ENCODE measurements at regions not wholly inside any gene's neighbourhood (a gene's known extent, or its start where the extent isn't known, plus 50 kb on each side); places are given as distances from the start of the nearest gene placed in this dataset.
"Not testable (repeated sequence)": the region's sequence is repeated elsewhere in the genome, so short reads cannot be mapped to it uniquely, and the experiment has no call there.

DNA sequence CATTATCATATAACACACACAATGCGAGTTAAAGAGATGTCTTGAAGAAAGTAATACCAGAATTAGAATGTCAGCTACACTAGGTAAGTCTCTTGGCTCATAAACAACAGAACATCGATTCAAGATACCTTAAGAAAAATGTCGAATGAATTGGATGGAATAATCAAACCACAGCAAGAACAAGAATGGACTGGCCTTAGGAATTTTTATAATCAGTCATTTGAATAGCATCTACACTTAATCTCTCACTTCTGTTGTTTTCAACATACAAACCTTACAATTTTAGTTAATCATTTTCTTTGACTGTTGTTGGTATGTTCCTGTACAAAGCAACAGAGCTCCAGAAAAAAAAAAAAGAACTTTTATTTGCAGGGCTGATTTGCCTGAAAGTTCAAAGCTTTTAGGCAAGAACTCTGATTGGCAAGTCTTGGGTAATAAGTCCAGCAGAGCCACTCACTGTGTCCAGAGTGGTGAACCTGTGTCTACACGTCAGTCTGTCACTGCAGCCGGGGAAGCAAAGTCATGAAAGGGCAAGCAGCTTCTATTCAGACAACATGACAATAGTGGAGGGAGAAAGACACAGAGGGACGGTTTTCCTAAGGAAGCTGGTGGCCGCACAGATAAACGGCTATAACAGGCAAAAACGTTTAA lies 1026.1 kb upstream of the MIR17HG start:
- DNase-seq (ENCODE audit: low read depth in 2 of 2) = no peak

DNA sequence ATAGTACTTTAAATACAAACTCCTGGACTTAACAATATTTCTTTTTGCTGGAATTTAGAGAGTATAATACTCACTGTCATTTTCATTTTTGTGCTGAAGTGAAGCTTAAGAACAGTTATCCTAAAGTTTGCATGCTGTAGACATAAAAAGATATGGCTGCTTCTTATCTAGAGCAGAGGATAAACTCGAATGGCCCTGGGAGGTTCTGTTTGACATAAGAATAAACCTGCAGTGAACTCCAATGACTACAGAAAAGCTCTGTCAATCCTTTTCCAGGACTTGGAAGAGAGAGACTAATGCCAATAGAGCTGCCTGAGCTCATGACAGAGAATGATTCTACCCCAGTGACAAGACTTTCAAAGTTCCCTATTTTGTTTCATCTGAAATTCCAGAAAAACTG lies 1017.8 kb upstream of the MIR17HG start:
- no peak for DNase-seq (ENCODE audit: low read depth in 2 of 2)

DNA sequence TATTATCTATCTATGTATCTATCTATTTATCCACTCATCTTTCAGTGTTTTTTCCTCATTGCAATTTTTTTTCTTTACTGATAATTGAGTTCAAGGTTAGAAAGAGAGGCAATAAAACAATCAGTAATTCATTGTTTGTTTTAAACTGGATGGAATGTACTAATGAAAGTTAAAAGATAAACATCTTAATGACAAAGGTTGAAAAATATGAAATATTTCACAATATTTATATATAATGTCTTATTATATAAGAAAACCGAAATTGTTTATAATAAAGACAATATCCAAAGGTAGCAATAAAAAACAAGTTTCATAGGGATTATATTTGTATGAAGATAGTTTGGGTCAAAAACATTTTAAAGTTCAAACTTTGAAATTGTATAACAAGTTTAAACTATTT lies 1015.5 kb upstream of the MIR17HG start:
- no peak for DNase-seq (ENCODE audit: low read depth in 2 of 2)

DNA sequence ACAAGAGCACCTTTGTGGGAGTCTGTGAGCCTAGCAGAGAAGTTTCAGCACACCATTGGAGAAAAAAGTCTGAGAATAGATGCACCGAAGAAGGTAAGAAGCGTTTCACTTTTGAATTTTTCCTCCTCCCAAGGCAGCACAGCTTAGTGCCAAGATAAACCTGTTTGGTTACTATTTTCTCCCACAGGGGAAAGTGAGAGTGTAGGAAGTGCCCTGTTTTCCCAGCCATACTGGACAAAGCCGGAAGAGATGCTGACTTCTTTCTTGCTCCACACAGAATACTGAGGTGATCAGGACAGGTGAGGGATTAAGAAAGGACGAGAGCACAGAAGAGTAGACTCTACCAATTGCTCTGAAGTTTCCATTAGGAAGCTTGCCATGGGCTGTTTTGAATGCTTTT lies 1011.0 kb upstream of the MIR17HG start:
- no peak for DNase-seq (ENCODE audit: low read depth in 2 of 2)

DNA sequence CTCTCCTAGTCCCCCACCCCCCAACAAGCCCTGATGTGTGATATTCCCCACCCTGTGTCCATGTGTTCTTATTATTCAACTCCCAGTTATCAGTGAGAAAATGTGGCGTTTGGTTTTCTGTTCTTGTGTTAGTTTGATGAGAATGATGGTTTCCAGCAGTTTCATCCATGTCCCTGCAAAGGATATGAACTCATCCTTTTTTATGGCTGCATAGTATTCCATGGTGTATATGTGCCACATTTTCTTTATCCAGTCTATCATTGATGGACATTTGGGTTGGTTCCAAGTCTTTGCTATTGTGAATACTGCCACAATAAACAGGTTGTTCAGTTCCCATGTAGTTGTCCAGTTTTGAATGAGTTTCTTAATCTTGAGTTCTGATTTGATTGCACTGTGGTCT lies 1006.1 kb upstream of the MIR17HG start:
- DNase-seq (ENCODE audit: low read depth in 2 of 2) = not testable (repeated sequence)

DNA sequence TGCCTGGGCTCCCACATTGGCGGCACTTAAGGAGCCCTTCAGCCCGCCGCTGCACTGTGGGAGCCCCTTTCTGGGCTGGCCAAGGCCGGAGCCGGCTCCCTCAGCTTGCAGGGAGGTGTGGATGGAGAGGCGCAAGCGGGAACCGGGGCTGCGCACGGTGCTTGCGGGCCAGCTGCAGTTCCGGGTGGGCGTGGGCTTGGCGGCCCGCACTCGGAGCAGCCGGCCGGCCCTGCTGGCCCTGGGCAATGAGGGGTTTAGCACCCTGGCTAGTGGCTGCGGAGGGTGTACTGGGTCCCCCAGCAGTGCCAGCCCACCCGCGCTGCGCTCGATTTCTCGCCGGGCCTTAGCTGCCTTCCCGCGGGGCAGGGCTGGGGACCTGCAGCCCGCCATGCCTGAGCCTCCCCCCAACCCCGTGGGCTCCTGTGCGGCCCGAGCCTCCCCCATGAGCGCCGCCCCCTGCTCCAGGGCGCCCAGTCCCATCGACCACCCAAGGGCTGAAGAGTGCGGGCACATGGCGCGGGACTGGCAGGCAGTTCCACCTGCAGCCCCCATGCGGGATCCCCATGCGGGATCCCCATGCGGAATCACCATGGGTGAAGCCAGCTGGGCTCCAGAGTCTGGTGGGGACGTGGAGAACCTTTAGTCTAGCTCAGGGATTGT lies 998.9 kb upstream of the MIR17HG start:
- DNase-seq (ENCODE audit: low read depth in 2 of 2) = not testable (repeated sequence)

DNA sequence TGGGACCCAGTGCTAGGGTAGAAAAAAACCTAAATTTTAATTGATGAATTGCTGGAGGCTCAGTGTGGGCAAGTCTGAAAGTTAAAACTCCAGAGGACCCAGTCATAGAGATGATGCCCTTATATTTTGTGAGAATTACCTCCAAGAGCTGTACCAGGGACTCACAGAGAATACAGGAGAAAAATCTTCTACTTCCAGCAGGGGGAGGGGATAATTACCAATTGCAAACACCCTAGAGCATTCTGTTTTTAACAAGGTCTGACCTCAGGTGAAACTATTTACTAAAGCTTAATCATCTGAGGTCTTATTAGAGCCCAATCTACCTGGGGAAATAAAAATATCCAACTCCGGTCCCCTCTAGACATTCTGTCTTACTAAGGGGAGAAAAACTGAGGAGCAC lies 994.7 kb upstream of the MIR17HG start:
- DNase-seq (ENCODE audit: low read depth in 2 of 2) = no peak

DNA sequence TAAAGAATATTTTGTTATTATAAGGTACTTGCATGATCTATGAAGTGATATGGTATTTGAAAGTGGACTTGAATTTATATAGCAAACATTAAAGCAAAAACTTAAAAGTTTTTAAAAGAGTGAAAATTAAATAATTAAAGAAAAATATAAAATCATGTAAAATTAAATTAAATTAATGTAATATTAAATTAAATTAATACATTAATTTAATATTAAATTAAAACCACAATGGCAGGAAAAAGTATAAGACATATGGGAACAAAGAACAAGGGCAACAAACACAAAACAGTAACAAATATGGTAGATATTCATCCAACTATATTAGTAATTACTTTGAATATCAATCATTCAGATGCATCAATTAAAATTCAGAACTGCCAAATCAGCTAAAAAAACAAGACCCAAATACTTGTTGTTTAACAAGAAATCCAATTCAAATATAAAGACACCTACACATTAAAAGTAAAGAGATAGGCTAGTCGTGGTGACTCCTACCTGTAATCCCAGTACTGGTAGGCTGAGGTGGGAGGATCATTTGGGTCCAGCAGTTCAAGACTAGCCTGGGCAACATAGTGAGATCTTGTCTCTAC lies 992.2 kb upstream of the MIR17HG start:
- no peak for DNase-seq (ENCODE audit: low read depth in 2 of 2)

DNA sequence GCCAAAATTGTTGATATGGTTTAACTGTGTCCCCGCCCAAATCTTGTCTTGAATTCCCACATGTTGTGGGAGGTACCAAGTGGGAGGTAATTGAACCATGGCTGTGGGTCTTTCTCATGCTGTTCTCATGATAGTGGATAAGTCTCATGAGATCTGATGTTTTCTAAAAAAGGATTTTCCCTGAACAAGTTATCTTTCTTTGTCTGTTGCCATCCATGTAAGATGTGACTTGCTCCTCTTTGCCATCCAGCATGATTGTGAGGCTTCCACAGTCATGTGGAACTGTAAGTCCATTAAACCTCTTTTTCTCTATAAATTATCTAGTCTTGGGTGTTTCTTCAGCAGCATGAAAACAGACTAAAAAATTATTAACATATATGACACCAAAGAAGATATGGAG lies 986.7 kb upstream of the MIR17HG start:
- no peak for DNase-seq (ENCODE audit: low read depth in 2 of 2)

DNA sequence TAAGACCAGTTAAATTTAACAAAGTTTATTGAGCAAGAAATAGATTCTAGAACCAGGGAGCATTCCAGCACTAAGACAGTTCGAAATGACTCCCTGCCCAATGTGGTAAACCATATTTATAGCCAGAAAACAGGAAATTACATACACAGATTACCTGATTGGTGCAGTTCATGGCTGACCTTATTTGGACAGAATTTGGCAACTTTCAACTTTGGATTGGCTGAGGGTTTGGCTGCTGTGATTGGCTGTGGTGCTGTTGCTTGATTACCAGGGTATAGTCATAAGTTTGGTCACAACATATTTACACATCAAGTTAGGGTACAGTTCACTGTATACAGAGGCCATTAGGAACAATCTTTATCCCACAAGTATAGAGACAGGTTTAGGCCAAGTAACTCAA lies 984.8 kb upstream of the MIR17HG start:
- no peak for DNase-seq (ENCODE audit: low read depth in 2 of 2)

DNA sequence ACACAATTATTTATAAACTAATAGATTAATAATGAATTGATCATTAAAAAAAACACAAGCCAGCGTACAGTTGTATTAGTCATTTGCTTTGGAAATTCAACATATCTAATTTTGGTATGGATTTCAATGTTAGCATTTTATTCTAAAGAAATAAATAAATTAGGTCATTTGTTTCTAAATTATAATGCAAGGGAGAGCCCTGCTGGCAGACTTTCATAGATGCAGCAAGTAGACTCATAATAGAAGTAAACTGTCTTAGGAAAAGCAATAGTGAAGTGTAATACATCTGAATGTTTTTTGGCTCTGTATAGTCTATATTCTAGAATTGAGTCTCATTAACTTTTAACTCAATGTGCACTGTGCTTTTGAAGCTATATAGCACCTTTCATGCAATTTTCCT lies 982.4 kb upstream of the MIR17HG start:
- no peak for DNase-seq (ENCODE audit: low read depth in 2 of 2)

DNA sequence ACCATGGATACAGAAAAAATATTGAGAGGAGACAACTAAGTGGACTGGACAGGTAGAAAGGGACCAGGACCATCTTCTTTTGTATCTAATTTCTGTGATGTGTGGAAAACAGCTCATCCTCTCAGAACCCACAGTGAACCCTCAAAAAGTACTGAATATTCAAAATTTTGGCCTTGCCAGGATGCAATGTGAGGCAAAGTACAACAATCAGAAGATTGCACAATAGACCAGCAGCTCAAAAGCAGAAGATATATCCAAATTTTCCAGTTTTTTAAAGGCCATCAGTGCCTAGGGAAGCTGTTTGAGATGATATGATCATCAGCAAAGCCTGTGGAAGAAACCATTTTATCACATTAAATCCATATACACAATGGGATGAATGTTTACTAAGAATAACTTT lies 973.3 kb upstream of the MIR17HG start:
- DNase-seq (ENCODE audit: low read depth in 2 of 2) = no peak

DNA sequence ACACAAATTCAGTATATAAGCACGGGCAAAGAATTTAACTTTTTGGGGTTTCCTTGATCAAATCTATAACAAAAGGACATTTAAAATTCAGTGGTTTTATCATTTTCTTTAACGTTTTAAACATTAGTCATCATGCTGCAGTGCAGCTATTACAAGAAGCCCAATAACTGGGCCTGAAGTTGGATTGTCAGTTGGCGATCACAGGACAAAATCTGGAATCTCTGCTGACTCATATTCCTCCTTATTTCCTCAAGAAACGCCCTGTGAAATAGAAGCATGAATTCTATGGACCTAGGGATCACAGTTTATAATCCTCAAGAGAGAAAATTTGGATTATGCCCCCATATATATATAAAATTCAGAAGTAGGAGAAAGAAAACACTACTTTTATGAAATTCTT lies 971.6 kb upstream of the MIR17HG start:
- DNase-seq (ENCODE audit: low read depth in 2 of 2) = no peak

DNA sequence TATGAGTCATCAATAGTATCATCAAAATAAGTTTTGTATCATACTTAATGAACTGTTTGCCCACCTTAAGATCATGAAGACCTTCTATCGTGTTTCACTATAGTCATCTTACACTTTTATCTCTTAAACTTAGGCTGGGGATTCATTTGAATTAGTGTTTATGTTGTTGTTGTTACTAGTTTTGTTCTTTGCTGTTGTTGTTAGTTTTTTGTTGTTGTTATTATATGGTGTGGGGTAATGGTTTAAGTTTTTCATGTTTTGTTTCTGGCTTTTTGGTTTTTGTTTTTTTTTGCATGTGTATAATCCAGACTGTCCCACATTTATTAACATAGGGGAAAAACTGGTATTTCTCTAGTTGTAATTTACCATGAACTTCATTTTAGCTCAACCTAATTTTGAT lies 965.1 kb upstream of the MIR17HG start:
- DNase-seq (ENCODE audit: low read depth in 2 of 2) = no peak

DNA sequence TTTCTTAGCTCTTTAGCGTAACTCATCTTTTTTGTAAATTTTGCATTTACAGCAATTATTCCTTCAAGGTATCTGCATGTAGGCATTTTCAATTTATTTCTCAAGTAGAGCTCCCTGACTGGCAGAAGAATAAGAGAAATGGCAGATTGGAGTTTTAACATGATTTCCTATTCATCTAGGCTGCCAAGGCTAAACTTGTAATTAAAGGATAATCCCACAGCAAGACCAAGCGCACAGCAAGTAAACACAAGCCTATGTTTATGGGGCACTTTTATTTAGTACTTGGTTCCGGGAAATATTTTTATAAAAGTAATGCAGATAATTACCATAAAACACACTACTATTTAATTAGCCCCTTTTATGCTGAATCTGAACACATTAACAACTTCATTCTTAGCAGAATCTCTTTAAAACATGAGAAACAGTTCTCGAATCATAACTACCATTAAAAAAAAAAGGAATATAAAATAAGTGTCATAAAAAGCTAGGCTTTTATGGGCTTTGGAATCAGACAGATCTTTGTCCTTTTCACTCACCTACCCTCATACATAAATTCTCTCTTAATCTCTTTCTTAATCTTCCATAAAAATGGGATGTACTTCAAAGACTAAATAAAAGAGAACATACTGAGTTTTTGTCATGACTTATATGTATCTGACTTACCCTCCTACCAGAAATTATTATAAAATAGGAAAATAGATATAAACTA lies 961.6 kb upstream of the MIR17HG start:
- no peak for DNase-seq (ENCODE audit: low read depth in 2 of 2)

DNA sequence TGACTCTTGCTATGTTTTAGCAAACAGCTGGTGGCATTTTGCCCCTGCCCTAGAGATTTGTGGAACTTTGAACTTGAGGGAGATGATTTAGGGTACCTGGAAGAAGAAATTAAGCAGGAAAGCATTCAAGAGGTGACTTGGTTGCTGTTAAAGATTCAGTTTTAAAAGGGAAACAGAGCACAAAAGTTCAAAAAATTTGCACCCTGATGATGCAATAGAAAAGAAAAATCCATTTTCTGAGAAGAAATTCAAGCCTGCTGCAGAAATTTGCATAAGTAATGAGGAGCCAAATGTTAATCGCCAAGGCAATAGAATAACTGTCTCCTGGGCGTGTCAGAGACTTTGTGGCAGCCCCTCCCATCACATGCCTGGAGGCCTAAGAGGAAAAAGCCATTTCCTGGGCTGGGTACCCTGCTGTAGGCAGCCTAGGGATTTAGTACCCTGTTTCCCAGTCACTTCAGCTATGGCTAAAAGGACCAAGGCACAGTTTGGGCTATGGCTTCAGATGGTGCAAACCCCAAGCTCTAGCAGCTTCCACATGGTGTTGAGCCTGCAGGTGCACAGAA lies 958.5 kb upstream of the MIR17HG start:
- no peak for DNase-seq (ENCODE audit: low read depth in 2 of 2)

DNA sequence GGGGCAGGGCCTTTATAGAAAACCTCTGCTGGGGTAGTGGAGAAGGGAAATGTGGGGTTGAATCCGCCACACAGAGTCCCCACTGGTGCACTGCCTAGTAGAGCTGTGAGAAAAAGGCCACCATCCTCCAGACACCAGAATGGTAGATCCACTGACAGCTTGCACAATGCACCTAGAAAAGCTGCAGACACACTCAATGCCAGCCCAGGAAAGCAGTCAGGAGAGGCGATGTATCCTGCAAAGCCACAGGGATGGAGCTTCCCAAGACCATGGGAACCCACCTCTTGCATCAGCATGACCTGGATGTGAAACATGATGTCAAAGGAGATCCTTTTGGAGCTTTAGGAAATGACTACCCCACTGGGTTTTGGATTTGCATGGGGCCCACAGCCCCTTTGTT lies 958.0 kb upstream of the MIR17HG start:
- no peak for DNase-seq (ENCODE audit: low read depth in 2 of 2)

DNA sequence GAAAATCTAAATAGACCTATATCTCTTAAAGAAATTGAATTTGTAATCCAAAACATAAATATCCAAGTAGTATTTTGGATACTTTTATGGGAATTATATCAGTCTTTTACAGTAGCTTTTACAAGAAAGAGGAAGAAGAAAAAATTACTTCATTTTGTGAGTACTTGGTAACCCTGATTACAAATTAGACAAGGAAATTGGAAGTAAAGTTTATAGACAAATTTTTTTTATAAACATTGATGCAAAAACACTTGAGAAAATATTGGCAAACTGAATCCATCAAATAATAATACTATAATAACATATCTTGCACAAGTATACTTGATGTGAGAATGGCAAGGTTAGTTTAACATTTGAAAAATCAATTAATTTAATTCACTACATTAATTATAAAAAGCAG lies 954.1 kb upstream of the MIR17HG start:
- DNase-seq (ENCODE audit: low read depth in 2 of 2) = no peak

DNA sequence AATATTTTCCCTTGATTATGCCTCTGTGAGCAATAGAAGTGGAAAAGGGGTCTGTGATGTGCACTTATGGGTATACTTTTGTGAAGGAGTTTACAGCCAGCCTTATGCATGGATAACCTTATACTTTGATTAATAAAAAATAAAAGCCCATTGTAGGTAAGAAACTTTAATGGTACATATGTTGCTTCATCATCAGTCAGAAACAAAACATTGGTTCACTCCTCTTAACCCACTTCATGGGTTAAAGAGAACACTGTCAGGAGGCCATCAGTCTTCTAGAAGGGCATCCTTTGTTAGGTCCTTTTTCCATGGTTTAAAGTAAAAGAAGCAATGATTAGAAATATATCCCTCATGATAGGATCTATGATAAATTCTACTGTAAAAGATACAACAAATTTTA lies 952.1 kb upstream of the MIR17HG start:
- DNase-seq (ENCODE audit: low read depth in 2 of 2) = no peak

DNA sequence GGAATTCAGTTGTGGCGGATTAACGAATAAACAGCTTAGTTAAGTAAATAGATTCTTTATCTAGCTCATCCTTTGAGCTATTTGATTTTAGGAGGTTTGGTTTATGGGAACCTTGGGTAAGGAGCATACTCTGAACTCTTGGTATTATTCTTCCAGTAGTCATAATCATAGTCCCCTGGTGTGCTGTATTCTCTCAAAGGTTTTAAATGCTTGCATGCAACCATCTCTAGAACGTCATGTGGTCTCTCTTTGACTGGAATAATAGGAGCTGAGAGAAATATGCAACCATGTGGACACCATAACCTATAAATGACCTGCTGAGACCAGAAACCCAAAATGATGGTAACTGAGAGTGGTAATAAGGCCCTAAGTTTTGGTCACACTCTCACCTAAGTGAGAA lies 951.6 kb upstream of the MIR17HG start:
- no peak for DNase-seq (ENCODE audit: low read depth in 2 of 2)

DNA sequence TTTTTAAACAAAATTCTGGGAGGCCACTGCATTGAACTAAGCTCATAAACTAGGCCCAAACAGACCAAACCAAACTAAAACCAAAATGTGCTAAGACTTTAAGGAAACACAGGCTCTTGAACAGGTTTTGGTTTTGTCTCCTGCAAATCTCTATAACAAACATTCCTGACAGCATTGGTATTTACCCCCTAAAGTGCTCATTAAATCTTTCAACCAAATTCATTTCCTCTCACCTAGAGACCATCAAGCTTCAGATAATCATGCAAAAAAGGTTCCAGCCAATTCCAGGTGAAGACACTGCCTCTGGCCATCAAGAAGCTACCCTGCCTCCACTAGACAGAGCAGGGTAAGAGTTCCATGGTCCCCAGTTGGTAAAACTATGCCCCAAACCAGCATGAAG lies 951.2 kb upstream of the MIR17HG start:
- DNase-seq (ENCODE audit: low read depth in 2 of 2) = no peak

DNA sequence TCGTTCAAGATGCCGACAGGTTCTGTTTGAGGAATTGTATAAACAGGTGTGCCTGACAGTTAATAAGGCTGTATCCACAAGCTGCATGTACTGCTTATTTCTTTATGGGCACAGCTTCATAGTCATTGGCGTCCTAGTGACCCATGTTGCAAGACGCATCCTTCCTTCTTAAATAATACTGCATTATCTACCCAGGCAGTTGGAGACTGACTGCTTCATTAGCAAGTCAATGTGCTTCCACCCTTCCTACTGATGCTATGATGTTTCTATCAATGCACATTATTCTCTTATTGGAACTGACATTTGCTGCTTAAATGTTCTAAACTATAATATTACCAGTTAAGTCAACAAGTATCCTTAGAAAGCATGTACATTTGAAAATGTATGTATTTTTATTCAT lies 950.0 kb upstream of the MIR17HG start:
- no peak for DNase-seq (ENCODE audit: low read depth in 2 of 2)

DNA sequence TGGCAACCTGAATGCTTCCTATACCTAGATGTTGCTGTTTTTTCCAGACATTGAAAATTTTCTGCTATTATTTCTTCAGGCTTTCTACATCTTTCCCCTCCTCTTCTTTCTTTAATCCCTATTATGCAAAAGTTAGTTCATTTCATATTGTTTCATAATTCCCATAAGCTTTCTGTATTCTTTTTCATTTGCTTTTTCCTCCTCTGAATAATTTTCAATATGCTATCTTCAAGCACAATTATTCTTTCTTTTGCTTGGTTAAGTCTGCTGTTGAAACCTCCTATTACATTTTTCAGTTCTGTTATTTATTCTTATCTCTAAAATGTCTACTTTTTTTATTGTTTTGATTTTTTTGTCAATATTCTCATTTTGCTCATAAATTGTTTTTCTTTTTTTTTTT lies 947.1 kb upstream of the MIR17HG start:
- no peak for DNase-seq (ENCODE audit: low read depth in 2 of 2)
